ENCODE measurements at regions not wholly inside any gene's neighbourhood (a gene's known extent, or its start where the extent isn't known, plus 50 kb on each side); places are given as distances from the start of the nearest gene placed in this dataset.

DNA sequence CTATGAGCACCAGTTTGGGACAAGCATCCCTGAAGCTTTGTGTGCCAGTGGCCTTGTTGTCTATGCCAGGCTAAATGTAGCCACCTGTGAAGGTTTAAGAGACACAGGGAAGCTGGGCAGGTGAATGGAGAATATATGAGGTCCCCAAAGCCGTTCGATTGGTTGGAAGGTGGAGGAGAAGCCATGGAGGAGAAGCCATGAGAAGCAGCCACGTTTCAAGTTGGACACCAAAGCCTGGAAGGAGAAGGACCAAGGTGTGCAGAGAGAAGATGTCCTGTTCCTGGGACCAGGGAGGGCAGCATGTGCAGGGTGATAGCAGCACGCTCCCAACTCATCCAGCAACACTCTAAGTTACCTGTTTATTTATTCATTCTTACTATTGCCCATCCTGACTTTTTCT lies 432.3 kb upstream of the TSHZ3 start:
- Histone ChIP-seq H3K36me3 (ENCODE audit: control insufficient read depth, insufficient read depth, low read length) (no peaks in the 10 kb centered on the region), H3K9ac (ENCODE audit: low read depth, low read length) (no peak overlapping the region), H3K4me1 (ENCODE audit: control insufficient read depth, insufficient read depth, low read length) (no peaks in the 10 kb centered on the region), H3K14ac (replicated peaks; ENCODE audit: low read depth, low read length) (no peak overlapping the region), H2BK5ac (ENCODE audit: low read depth, low read length, poor library complexity, severe bottlenecking) (no peak overlapping the region), H3K79me1 (ENCODE audit: low read depth in 1 of 2, low read length in 2 of 2) (no peaks in the 10 kb centered on the region), H3K9me1 (ENCODE audit: insufficient read depth, low read length) (no peaks in the 10 kb centered on the region), H4K8ac (ENCODE audit: low read depth in 2 of 2, low read length in 2 of 2) (no peak overlapping the region), H3K56ac (ENCODE audit: extremely low read depth, insufficient read depth, low read length) (no peak overlapping the region), H3K27me3 (ENCODE audit: control insufficient read depth, insufficient read depth, low read length) (no peaks in the 10 kb centered on the region), H4K5ac (ENCODE audit: low read depth, low read length) (no peak overlapping the region), H4K91ac (ENCODE audit: insufficient read depth, low read depth, low read length) (no peak overlapping the region), H3K4me3 (ENCODE audit: insufficient read depth, low read depth, low read length) (no peak overlapping the region), H3K18ac (ENCODE audit: low read depth, low read length) (no peak overlapping the region), H3K4me2 (ENCODE audit: low read depth, low read length) (no peak overlapping the region), H2AK5ac (ENCODE audit: low read depth, low read length) (no peak overlapping the region), H4K20me1 (ENCODE audit: insufficient read depth, low read length) (no peaks in the 10 kb centered on the region), H3K4ac (ENCODE audit: low read depth, low read length) (no peak overlapping the region), H2BK20ac (ENCODE audit: low read depth, low read length) (no peak overlapping the region), H3K23ac (ENCODE audit: low read depth, low read length) (no peak overlapping the region), H2BK120ac (ENCODE audit: low read depth, low read length) (no peak overlapping the region), H3K27ac (ENCODE audit: insufficient read depth, low read length) (no peak overlapping the region), H3K9me3 (ENCODE audit: control insufficient read depth, insufficient read depth, low read length) (no peaks in the 10 kb centered on the region), H2BK15ac (ENCODE audit: low read depth, low read length) (no peak overlapping the region), H2AK9ac (replicated peaks; ENCODE audit: low read depth, low read length, poor library complexity) (no peak overlapping the region), H2AFZ (replicated peaks; ENCODE audit: low read length, poor library complexity) (no peak overlapping the region)
- WGBS, 2 experiments (ENCODE audit: extremely low coverage in 2 of 2, insufficient read length in 1 of 2): 70% methylated on average over 2 of the region's 4 CpGs; no CpG with 5 or more reads in 1 of the 2 experiments
- in situ Hi-C loops (cut with MboI; ENCODE audit: low sequenced_read_pairs) (no loop called here), dilution Hi-C loops (cut with HindIII; ENCODE audit: low sequenced_read_pairs, unreplicated experiment) (no loop called here), intact Hi-C loops (cut with micrococcal nuclease) (no loop called here)
- no peak for DNase-seq
- ChIA-PET POLR2A (ENCODE audit: unreplicated experiment) (no interaction called here), CTCF (no interaction called here)
- TF ChIP-seq RAD21 (IDR thresholded peaks at IDR 0.05; ENCODE audit: low read length) (no peak), MAZ (IDR thresholded peaks at IDR 0.05; ENCODE audit: borderline replicate concordance, low read depth, low read length) (no peak), NFE2L2 (IDR thresholded peaks at IDR 0.05; ENCODE audit: low read depth, low read length) (no peak), FOS (IDR thresholded peaks at IDR 0.05; ENCODE audit: low read depth, low read length) (no peak), RFX5 (IDR thresholded peaks at IDR 0.05; ENCODE audit: low read depth, low read length) (no peak), MXI1 (IDR thresholded peaks at IDR 0.05; ENCODE audit: borderline replicate concordance, low read depth, low read length) (no peak), CEBPB (IDR thresholded peaks at IDR 0.05; ENCODE audit: low read depth, low read length) (no peak), MAFK (IDR thresholded peaks at IDR 0.05; ENCODE audit: low read depth, low read length) (no peak), CHD1 (IDR thresholded peaks at IDR 0.05; ENCODE audit: low read depth, low read length) (no peak), RCOR1 (IDR thresholded peaks at IDR 0.05; ENCODE audit: insufficient replicate concordance, low read length) (no peak), SMC3 (IDR thresholded peaks at IDR 0.05; ENCODE audit: low read depth, low read length) (no peak)
- BruUV-seq (replicated peaks): no TSS peak
- no peak for ATAC-seq (ENCODE audit: low read depth)

All from IMR-90 (cell line).